Sigmoid colon (tissue), 4 donors: ENCODE measurements at regions not wholly inside any gene's neighbourhood (a gene's known extent, or its start where the extent isn't known, plus 50 kb on each side); places are given as distances from the start of the nearest gene placed in this dataset.

Experiments used
- CTCF ChIP-seq, 4 experiments: fragments of 450-650 bp in 3 of 4; fragments of 200-600 bp in 1 of 4; IDR thresholded peaks; one replicate each; pipeline ENCODE4 v1.5.1; 2016 to 2019; ENCODE audit warnings: antibody characterized with exemption in 4 of 4, mild to moderate bottlenecking in 3 of 4, moderate library complexity in 2 of 4
- EP300 ChIP-seq, 4 donors: sonication (generic); formaldehyde crosslinking; IDR thresholded peaks; one replicate each; pipeline ENCODE4 v1.6.1; 2017; ENCODE audit warnings: antibody characterized with exemption in 4 of 4

- TF ChIP-seq CTCF (IDR thresholded peaks at IDR 0.05) = no peak
- TF ChIP-seq EP300 (IDR thresholded peaks at IDR 0.05) = no peak
Observed at GRCh38 chr2:34738691-34739090, 1139.6 kb upstream of the FAM98A start.
